Thoracic aorta (tissue), 2 donors: ENCODE measurements at regions not wholly inside any gene's neighbourhood (a gene's known extent, or its start where the extent isn't known, plus 50 kb on each side); places are given as distances from the start of the nearest gene placed in this dataset.

Experiments
- ATAC-seq: fragments of 150-250 bp; one replicate; pipeline ENCODE4 v1.8.0; 2017; ENCODE audit warnings: low read depth; ENCODE audit not compliant: insufficient number of reproducible peaks, low FRiP score
- DNase-seq: peaks from one replicate; pipeline ENCODE4 v3.0.0-alpha.2; 2020; ENCODE audit warnings: low spot score
- H3K27ac ChIP-seq, 2 donors: fragments of 200-600 bp; sonication (generic); 1 replicate in 1 of 2; 2 replicates in 1 of 2; pipeline ENCODE4 v1.5.1; 2016; ENCODE audit warnings: mild to moderate bottlenecking in 2 of 2, moderate library complexity in 2 of 2
- H3K27me3 ChIP-seq: fragments of 200-600 bp; sonication (generic); replicated peaks from 2 replicates; pipeline ENCODE4 v1.6.0; 2016; ENCODE audit warnings: mild to moderate bottlenecking; ENCODE audit not compliant: insufficient read depth
- H3K36me3 ChIP-seq: fragments of 200-600 bp; sonication (generic); one replicate; pipeline ENCODE4 v1.5.1; 2016
- H3K4me1 ChIP-seq, 2 donors: fragments of 200-600 bp; sonication (generic); 1 replicate in 1 of 2; 2 replicates in 1 of 2; pipeline versions ENCODE4 v1.5.1 to v1.6.0; 2016; ENCODE audit warnings: low read depth in 2 of 2, mild to moderate bottlenecking in 1 of 2; ENCODE audit not compliant: control insufficient read depth in 1 of 2
- H3K4me3 ChIP-seq: fragments of 200-600 bp; sonication (generic); 2 replicates; pipeline ENCODE4 v1.5.1; 2016; ENCODE audit warnings: mild to moderate bottlenecking
- H3K9me3 ChIP-seq: fragments of 200-600 bp; sonication (generic); 2 replicates; pipeline ENCODE4 v1.5.1; 2016
- CTCF ChIP-seq: fragments of 200-600 bp; sonication (generic); IDR thresholded peaks from one replicate; pipeline ENCODE4 v1.5.1; 2019; ENCODE audit warnings: antibody characterized with exemption

GRCh38 chr10:124329362-124329761 is 89.4 kb downstream of the OAT start:
- peak overlapping the region; percentile 31 for H3K4me3 ChIP-seq
- ATAC-seq = peak; percentile 52
- DNase-seq = no peak
- H3K36me3 ChIP-seq = no peaks in the 10 kb centered on the region
- TF ChIP-seq CTCF = no peak
- peak overlapping the region; percentile 77 to 86 for H3K27ac ChIP-seq
- H3K27me3 ChIP-seq = no peaks in the 10 kb centered on the region
- peaks cover 4% of the 10 kb centered on the region for H3K9me3 ChIP-seq
- peaks cover 6 to 33% of the 10 kb centered on the region in 2 donors for H3K4me1 ChIP-seq

GRCh38 chr10:124328477-124329220 is 90.1 kb downstream of the OAT start:
- H3K27me3 ChIP-seq = no peaks in the 10 kb centered on the region
- no peaks in the 10 kb centered on the region for H3K36me3 ChIP-seq
- peak overlapping the region; percentile 31 for H3K4me3 ChIP-seq
- H3K4me1 ChIP-seq = peaks cover 6 to 26% of the 10 kb centered on the region in 2 donors
- H3K27ac ChIP-seq = peak overlapping the region; percentile 77 to 86
- ATAC-seq = peak; percentile 89
- H3K9me3 ChIP-seq = peaks cover 4% of the 10 kb centered on the region
- peak; percentile 47 for DNase-seq
- TF ChIP-seq CTCF = no peak

GRCh38 chr10:124325998-124326636 is 92.6 kb downstream of the OAT start:
- Histone ChIP-seq H3K9me3 (no peaks in the 10 kb centered on the region), H3K27ac (no peak overlapping the region), H3K4me1 (peaks cover 6 to 24% of the 10 kb centered on the region in 2 donors), H3K4me3 (no peak overlapping the region), H3K27me3 (no peaks in the 10 kb centered on the region), H3K36me3 (no peaks in the 10 kb centered on the region)
- TF ChIP-seq CTCF = no peak
- DNase-seq (no peak), ATAC-seq (no peak)

- no peak for DNase-seq
- H3K4me1 ChIP-seq = peaks cover 6 to 26% of the 10 kb centered on the region in 2 donors
- ATAC-seq = no peak
- H3K9me3 ChIP-seq = no peaks in the 10 kb centered on the region
- no peak for TF ChIP-seq CTCF
- no peak overlapping the region for H3K4me3 ChIP-seq
- H3K27me3 ChIP-seq = no peaks in the 10 kb centered on the region
- no peak overlapping the region for H3K27ac ChIP-seq
- no peaks in the 10 kb centered on the region for H3K36me3 ChIP-seq
Observed at GRCh38 chr10:124325633-124325914, 93.1 kb downstream of the OAT start.

GRCh38 chr10:124324856-124325632 is 93.7 kb downstream of the OAT start:
- H3K4me1 ChIP-seq = peaks cover 6 to 30% of the 10 kb centered on the region in 2 donors
- no peaks in the 10 kb centered on the region for H3K27me3 ChIP-seq
- DNase-seq (no peak), ATAC-seq (no peak)
- no peak overlapping the region for H3K4me3 ChIP-seq
- TF ChIP-seq CTCF = no peak
- H3K27ac ChIP-seq = no peak overlapping the region
- H3K36me3 ChIP-seq = no peaks in the 10 kb centered on the region
- no peaks in the 10 kb centered on the region for H3K9me3 ChIP-seq
